Mesenchymal stem cell (in vitro differentiated cells and primary cell): ENCODE measurements at regions not wholly inside any gene's neighbourhood (a gene's known extent, or its start where the extent isn't known, plus 50 kb on each side); places are given as distances from the start of the nearest gene placed in this dataset.

Experiments
- DNase-seq: peaks from one replicate; pipeline ENCODE4 v3.0.0-alpha.2; 2013
- H2AFZ ChIP-seq: one replicate; pipeline ENCODE4 v1.6.1; 2013; ENCODE audit warnings: low read depth, mild to moderate bottlenecking, control low read depth, inconsistent platforms, low read length, moderate library complexity
- H2AK5ac ChIP-seq: 2 replicates; pipeline ENCODE4 v1.6.1; 2013; ENCODE audit warnings: low read length, moderate library complexity, mild to moderate bottlenecking, inconsistent platforms; ENCODE audit not compliant: severe bottlenecking
- H2BK120ac ChIP-seq: one replicate; pipeline ENCODE4 v1.6.1; 2013; ENCODE audit warnings: low read depth, mild to moderate bottlenecking, inconsistent platforms, low read length, moderate library complexity
- H2BK12ac ChIP-seq, 2 experiments: one replicate each; pipeline ENCODE4 v1.6.1; 2013; ENCODE audit warnings: inconsistent platforms in 2 of 2, low read length in 2 of 2, mild to moderate bottlenecking in 2 of 2, moderate library complexity in 2 of 2, control low read depth in 1 of 2
- H2BK15ac ChIP-seq: one replicate; pipeline ENCODE4 v1.6.1; 2013; ENCODE audit warnings: mild to moderate bottlenecking, low read depth, inconsistent platforms; ENCODE audit not compliant: poor library complexity, severe bottlenecking
- H2BK5ac ChIP-seq: 2 replicates; pipeline ENCODE4 v1.6.1; 2013; ENCODE audit warnings: low read depth, mild to moderate bottlenecking, low read length, control low read depth, inconsistent platforms; ENCODE audit not compliant: poor library complexity, severe bottlenecking
- H3K14ac ChIP-seq, 2 experiments: one replicate each; pipeline ENCODE4 v1.6.1; 2013; ENCODE audit warnings: inconsistent platforms in 2 of 2, low read length in 2 of 2, control low read depth in 1 of 2, mild to moderate bottlenecking in 1 of 2, moderate library complexity in 1 of 2
- H3K18ac ChIP-seq, 2 experiments: one replicate each; pipeline ENCODE4 v1.6.1; 2013; ENCODE audit warnings: inconsistent platforms in 2 of 2, low read length in 2 of 2, control low read depth in 1 of 2, low read depth in 1 of 2, mild to moderate bottlenecking in 1 of 2
- H3K23ac ChIP-seq, 2 experiments: one replicate each; pipeline ENCODE4 v1.6.1; 2013; ENCODE audit warnings: inconsistent platforms in 2 of 2, low read length in 2 of 2, mild to moderate bottlenecking in 2 of 2, moderate library complexity in 2 of 2, control low read depth in 1 of 2
- H3K27ac ChIP-seq: 2 replicates; pipeline ENCODE4 v1.5.1; 2013; ENCODE audit warnings: mild to moderate bottlenecking, moderate library complexity, low read length, control low read depth, inconsistent platforms; ENCODE audit not compliant: poor library complexity, severe bottlenecking
- H3K27me3 ChIP-seq, 2 experiments: 2 replicates each; pipeline versions ENCODE4 v1.6.1 to v1.7.0; 2013; ENCODE audit warnings: low read length in 2 of 2, mild to moderate bottlenecking in 2 of 2, moderate library complexity in 2 of 2, control low read depth in 1 of 2, inconsistent platforms in 1 of 2; ENCODE audit not compliant: control insufficient read depth in 1 of 2, insufficient read depth in 1 of 2
- H3K36me3 ChIP-seq, 2 experiments: 2 replicates each; pipeline versions ENCODE4 v1.6.1 to v1.7.0; 2013; ENCODE audit warnings: low read length in 2 of 2, control low read depth in 1 of 2, inconsistent platforms in 1 of 2, low read depth in 1 of 2, mild to moderate bottlenecking in 1 of 2; ENCODE audit not compliant: insufficient read depth in 2 of 2, control insufficient read depth in 1 of 2
- H3K4ac ChIP-seq, 2 experiments: one replicate each; pipeline ENCODE4 v1.6.1; 2013; ENCODE audit warnings: inconsistent platforms in 2 of 2, low read length in 2 of 2, mild to moderate bottlenecking in 2 of 2, moderate library complexity in 2 of 2, control low read depth in 1 of 2, low read depth in 1 of 2
- H3K4me1 ChIP-seq: 2 replicates; pipeline ENCODE4 v1.6.1; 2013; ENCODE audit warnings: low read depth, low read length, control low read depth; ENCODE audit not compliant: control insufficient read depth, insufficient read depth
- H3K4me2 ChIP-seq: 2 replicates; pipeline ENCODE4 v1.6.1; 2013; ENCODE audit warnings: low read length, mild to moderate bottlenecking, inconsistent platforms; ENCODE audit not compliant: poor library complexity, severe bottlenecking
- H3K4me3 ChIP-seq, 2 experiments: 2 replicates each; pipeline versions ENCODE4 v1.5.1 to v1.7.0; 2013; ENCODE audit warnings: low read length in 2 of 2, mild to moderate bottlenecking in 2 of 2, control low read depth in 1 of 2, low read depth in 1 of 2; ENCODE audit not compliant: insufficient read depth in 1 of 2
- H3K79me1 ChIP-seq: replicated peaks from 2 replicates; pipeline ENCODE4 v1.6.1; 2013; ENCODE audit warnings: mild to moderate bottlenecking, control low read depth, low read length, inconsistent platforms; ENCODE audit not compliant: poor library complexity, severe bottlenecking
- H3K9ac ChIP-seq: 2 replicates; pipeline ENCODE4 v1.7.0; 2013; ENCODE audit warnings: mild to moderate bottlenecking, low read length, moderate library complexity
- H3K9me3 ChIP-seq: 2 replicates; pipeline ENCODE4 v1.7.0; 2013; ENCODE audit warnings: mild to moderate bottlenecking, low read length; ENCODE audit not compliant: control insufficient read depth
- H4K8ac ChIP-seq: one replicate; pipeline ENCODE4 v1.6.1; 2013; ENCODE audit warnings: inconsistent platforms, mild to moderate bottlenecking, low read length, moderate library complexity
- H4K91ac ChIP-seq: one replicate; pipeline ENCODE4 v1.6.1; 2013; ENCODE audit warnings: mild to moderate bottlenecking, low read length, inconsistent platforms
- whole genome bisulfite sequencing: methylation state at CpG from one replicate; pipeline ENCODE4 v1.1.7; 2013; ENCODE audit warnings: mixed read lengths; 5-methylcytosine and 5-hydroxymethylcytosine counted together

DNA sequence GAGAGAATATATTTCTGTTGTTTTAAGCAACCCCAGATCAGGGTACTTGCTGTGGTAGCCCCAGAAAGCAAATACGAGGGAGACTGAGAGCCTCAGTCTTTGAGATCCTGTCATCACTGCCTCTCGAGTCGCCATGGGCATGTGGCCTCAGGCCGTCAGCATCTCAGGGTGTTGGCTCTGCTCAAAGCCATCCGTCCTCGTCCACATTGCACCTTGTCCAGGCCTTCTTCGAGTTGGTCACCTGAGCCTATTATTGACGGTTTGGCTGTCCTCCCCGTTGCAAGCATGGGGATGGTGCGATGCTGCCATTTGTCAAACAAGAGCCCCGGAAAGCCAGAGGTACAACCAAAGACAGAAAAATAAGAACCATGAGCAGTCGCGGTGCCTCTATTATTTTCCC, 136.9 kb downstream of the IRF8 start:
- H3K4ac ChIP-seq: no peak overlapping the region

GRCh38 chr16:86037999-86038925, 139.3 kb downstream of the IRF8 start:
- Histone ChIP-seq H2AFZ (no peak overlapping the region), H4K91ac (peak overlapping the region; percentile 6), H2BK5ac (no peak overlapping the region), H3K9ac (no peak overlapping the region), H3K18ac (no peak overlapping the region), H4K8ac (no peak overlapping the region), H2BK120ac (no peak overlapping the region), H2BK15ac (no peak overlapping the region), H2AK5ac (no peak overlapping the region), H3K4me1 (no peaks in the 10 kb centered on the region), H3K9me3 (no peaks in the 10 kb centered on the region), H3K4ac (no peak overlapping the region), H3K4me2 (no peak overlapping the region), H2BK12ac (no peak overlapping the region), H3K14ac (peak overlapping the region in 1 of 2 experiments; percentile 53), H3K27ac (no peak overlapping the region), H3K36me3 (no peaks in the 10 kb centered on the region), H3K23ac (no peak overlapping the region), H3K79me1 (no peaks in the 10 kb centered on the region), H3K27me3 (peaks cover 8 to 69% of the 10 kb centered on the region in 2 experiments), H3K4me3 (no peak overlapping the region)
- DNase-seq: no peak
- 87% methylated on average over 21 of the region's 23 CpGs for WGBS

More for the DNA sequence above, 136.9 kb downstream of the IRF8 start:
- Histone ChIP-seq H2BK15ac (no peak overlapping the region), H2BK5ac (no peak overlapping the region), H4K8ac (no peak overlapping the region), H2BK12ac (no peak overlapping the region), H3K23ac (no peak overlapping the region), H2BK120ac (no peak overlapping the region), H3K27ac (no peak overlapping the region), H3K4me3 (no peak overlapping the region), H3K4me1 (no peaks in the 10 kb centered on the region), H3K79me1 (no peaks in the 10 kb centered on the region), H3K36me3 (no peaks in the 10 kb centered on the region), H2AFZ (no peak overlapping the region), H3K14ac (no peak overlapping the region), H3K9ac (no peak overlapping the region), H3K4me2 (no peak overlapping the region), H3K27me3 (peaks cover 21 to 67% of the 10 kb centered on the region in 2 experiments), H3K18ac (no peak overlapping the region), H3K9me3 (no peaks in the 10 kb centered on the region), H2AK5ac (no peak overlapping the region), H4K91ac (no peak overlapping the region)
- WGBS: 94% methylated on average over 13 of the region's 13 CpGs
- no peak for DNase-seq

DNA sequence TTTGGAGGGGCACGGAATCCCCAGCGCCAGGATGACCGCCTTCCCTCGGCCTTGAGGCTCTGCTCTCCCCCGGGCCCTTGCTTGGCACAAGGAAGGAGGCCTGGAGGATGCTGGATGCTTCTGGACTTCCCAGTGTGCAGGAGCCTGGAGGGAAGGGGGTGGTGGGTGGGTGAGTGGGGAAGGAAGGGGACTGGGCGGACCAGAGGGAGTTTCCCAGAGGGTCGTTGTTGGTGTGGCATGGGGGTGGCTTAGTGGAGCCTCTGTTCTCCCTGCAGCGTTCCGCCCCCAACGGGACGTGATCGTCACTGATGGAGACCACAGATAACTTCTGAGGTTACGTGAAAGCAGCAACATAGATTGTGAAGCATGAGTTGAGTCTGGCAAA, 140.0 kb downstream of the IRF8 start:
- 88% methylated on average over 13 of the region's 13 CpGs for WGBS
- H3K4ac ChIP-seq: no peak overlapping the region

GRCh38 chr16:86039606-86040005, 140.6 kb downstream of the IRF8 start:
- H2BK12ac ChIP-seq: no peak overlapping the region
- no peak overlapping the region for H2BK120ac ChIP-seq
- H2BK5ac ChIP-seq: no peak overlapping the region
- no peak overlapping the region for H3K23ac ChIP-seq
- no peak overlapping the region for H3K27ac ChIP-seq
- no peak overlapping the region for H3K9ac ChIP-seq
- H2BK15ac ChIP-seq: no peak overlapping the region
- H3K27me3 ChIP-seq: peaks cover 0 to 70% of the 10 kb centered on the region in 2 experiments
- no peak overlapping the region for H4K8ac ChIP-seq
- no peak overlapping the region for H3K4me2 ChIP-seq
- no peak for DNase-seq
- 88% methylated on average over 11 of the region's 12 CpGs for WGBS
- H2AK5ac ChIP-seq: no peak overlapping the region
- H3K36me3 ChIP-seq: no peaks in the 10 kb centered on the region
- H4K91ac ChIP-seq: peak overlapping the region; percentile 3
- no peaks in the 10 kb centered on the region for H3K4me1 ChIP-seq
- no peak overlapping the region for H3K4ac ChIP-seq
- H3K18ac ChIP-seq: no peak overlapping the region
- no peak overlapping the region for H3K14ac ChIP-seq
- no peak overlapping the region for H3K4me3 ChIP-seq
- no peaks in the 10 kb centered on the region for H3K79me1 ChIP-seq
- H2AFZ ChIP-seq: no peak overlapping the region
- H3K9me3 ChIP-seq: no peaks in the 10 kb centered on the region

More for the DNA sequence above, 140.0 kb downstream of the IRF8 start:
- H3K18ac ChIP-seq: peak overlapping the region in 1 of 2 experiments; percentile 41
- no peak overlapping the region for H2BK12ac ChIP-seq
- no peak overlapping the region for H3K27ac ChIP-seq
- H3K9ac ChIP-seq: no peak overlapping the region
- no peak overlapping the region for H3K23ac ChIP-seq
- no peak overlapping the region for H2AFZ ChIP-seq
- H2BK15ac ChIP-seq: no peak overlapping the region
- H2BK120ac ChIP-seq: no peak overlapping the region
- H3K79me1 ChIP-seq: no peaks in the 10 kb centered on the region
- no peak overlapping the region for H3K4me2 ChIP-seq
- H3K27me3 ChIP-seq: peaks cover 1 to 69% of the 10 kb centered on the region in 2 experiments
- no peaks in the 10 kb centered on the region for H3K36me3 ChIP-seq
- no peak overlapping the region for H2AK5ac ChIP-seq
- no peak overlapping the region for H3K14ac ChIP-seq
- no peak for DNase-seq
- no peak overlapping the region for H3K4me3 ChIP-seq
- H3K4me1 ChIP-seq: no peaks in the 10 kb centered on the region
- no peak overlapping the region for H4K91ac ChIP-seq
- no peak overlapping the region for H2BK5ac ChIP-seq
- no peaks in the 10 kb centered on the region for H3K9me3 ChIP-seq
- H4K8ac ChIP-seq: no peak overlapping the region
